GDM1 (cell line): ENCODE measurements at regions not wholly inside any gene's neighbourhood (a gene's known extent, or its start where the extent isn't known, plus 50 kb on each side); places are given as distances from the start of the nearest gene placed in this dataset.

Source experiments
- DNase-seq: peaks from one replicate; lab custom pipeline; 2025; lab: John Stamatoyannopoulos, UW

- DNase-seq, result no peak
Observed at GRCh38 chr13:22428188-22428828, 752.5 kb upstream of the SGCG start.

- DNase-seq, result no peak
Observed at GRCh38 chr13:22432690-22433089, 748.1 kb upstream of the SGCG start.

- DNase-seq, result no peak
Observed at GRCh38 chr13:22447132-22447886, 733.5 kb upstream of the SGCG start.

GRCh38 chr13:22449251-22449650 lies 731.5 kb upstream of the SGCG start:
- DNase-seq, result no peak

- no peak for DNase-seq
Observed at GRCh38 chr13:22451327-22451741, 729.4 kb upstream of the SGCG start.

- DNase-seq, result no peak
Observed at GRCh38 chr13:22454586-22454985, 726.2 kb upstream of the SGCG start.

GRCh38 chr13:22455036-22455435 lies 725.7 kb upstream of the SGCG start:
- DNase-seq, result no peak

GRCh38 chr13:22461854-22462490 lies 718.8 kb upstream of the SGCG start:
- DNase-seq, result no peak

- no peak for DNase-seq
Observed at GRCh38 chr13:22463089-22463488, 717.7 kb upstream of the SGCG start.

GRCh38 chr13:22468045-22468444 lies 712.7 kb upstream of the SGCG start:
- no peak for DNase-seq

- DNase-seq, result no peak
Observed at GRCh38 chr13:22468824-22469223, 712.0 kb upstream of the SGCG start.

- no peak for DNase-seq
Observed at GRCh38 chr13:22469452-22469851, 711.3 kb upstream of the SGCG start.

GRCh38 chr13:22470075-22470474 lies 710.7 kb upstream of the SGCG start:
- no peak for DNase-seq

- DNase-seq, result no peak
Observed at GRCh38 chr13:22482496-22483000, 698.2 kb upstream of the SGCG start.

- DNase-seq, result no peak
Observed at GRCh38 chr13:22483276-22483675, 697.5 kb upstream of the SGCG start.

GRCh38 chr13:22486490-22486889 lies 694.3 kb upstream of the SGCG start:
- DNase-seq, result no peak

- DNase-seq, result no peak
Observed at GRCh38 chr13:22487932-22488331, 692.8 kb upstream of the SGCG start.

- DNase-seq, result no peak
Observed at GRCh38 chr13:22489771-22490170, 691.0 kb upstream of the SGCG start.

GRCh38 chr13:22495819-22496218 lies 685.0 kb upstream of the SGCG start:
- no peak for DNase-seq

GRCh38 chr13:22496803-22497508 lies 683.8 kb upstream of the SGCG start:
- DNase-seq, result no peak

GRCh38 chr13:22497991-22498780 lies 682.6 kb upstream of the SGCG start:
- DNase-seq, result no peak

GRCh38 chr13:22499919-22500318 lies 680.9 kb upstream of the SGCG start:
- no peak for DNase-seq
